ENCODE measurements at regions not wholly inside any gene's neighbourhood (a gene's known extent, or its start where the extent isn't known, plus 50 kb on each side); places are given as distances from the start of the nearest gene placed in this dataset.

GRCh38 chr12:38384816-38385378 lies 68.3 kb downstream of the ALG10B start:
- H3K9me3 ChIP-seq (ENCODE audit: control insufficient read depth, low read length), result peaks cover 4% of the 10 kb centered on the region
- H3K36me3 ChIP-seq (ENCODE audit: control insufficient read depth, insufficient read depth, low read length), result no peaks in the 10 kb centered on the region
- H3K4me3 ChIP-seq (ENCODE audit: extremely low read depth, insufficient read depth, low read length, poor library complexity, severe bottlenecking), result no peak overlapping the region
- H3K4me1 ChIP-seq (ENCODE audit: control insufficient read depth, insufficient read depth, low read length, poor library complexity, severe bottlenecking), result no peaks in the 10 kb centered on the region
- no peak overlapping the region for H3K27ac ChIP-seq (ENCODE audit: low read depth, low read length, severe bottlenecking)
- WGBS, 2 experiments (ENCODE audit: insufficient coverage in 2 of 2), result 69 to 81% methylated on average over 5 to 6 of the region's 9 CpGs

GRCh38 chr12:38385486-38385885 lies 68.9 kb downstream of the ALG10B start:
- Histone ChIP-seq H3K4me1 (ENCODE audit: control insufficient read depth, insufficient read depth, low read length, poor library complexity, severe bottlenecking) (no peaks in the 10 kb centered on the region), H3K27ac (ENCODE audit: low read depth, low read length, severe bottlenecking) (no peak overlapping the region), H3K9me3 (ENCODE audit: control insufficient read depth, low read length) (peaks cover 4% of the 10 kb centered on the region), H3K36me3 (ENCODE audit: control insufficient read depth, insufficient read depth, low read length) (no peaks in the 10 kb centered on the region), H3K4me3 (ENCODE audit: extremely low read depth, insufficient read depth, low read length, poor library complexity, severe bottlenecking) (no peak overlapping the region)
- WGBS, 2 experiments (ENCODE audit: insufficient coverage in 2 of 2), result 100% methylated on average over 1 of the region's 1 CpG; no CpG with 5 or more reads in 1 of the 2 experiments

GRCh38 chr12:38386205-38386985 lies 69.8 kb downstream of the ALG10B start:
- no peak overlapping the region for H3K27ac ChIP-seq (ENCODE audit: low read depth, low read length, severe bottlenecking)
- 60 to 88% methylated on average over 1 to 2 of the region's 4 CpGs for WGBS, 2 experiments (ENCODE audit: insufficient coverage in 2 of 2)
- H3K9me3 ChIP-seq (ENCODE audit: control insufficient read depth, low read length), result peaks cover 4% of the 10 kb centered on the region
- H3K36me3 ChIP-seq (ENCODE audit: control insufficient read depth, insufficient read depth, low read length), result no peaks in the 10 kb centered on the region
- no peak overlapping the region for H3K4me3 ChIP-seq (ENCODE audit: extremely low read depth, insufficient read depth, low read length, poor library complexity, severe bottlenecking)
- no peaks in the 10 kb centered on the region for H3K4me1 ChIP-seq (ENCODE audit: control insufficient read depth, insufficient read depth, low read length, poor library complexity, severe bottlenecking)

GRCh38 chr12:38389614-38390013 lies 73.0 kb downstream of the ALG10B start:
- H3K36me3 ChIP-seq (ENCODE audit: control insufficient read depth, insufficient read depth, low read length), result no peaks in the 10 kb centered on the region
- H3K4me1 ChIP-seq (ENCODE audit: control insufficient read depth, insufficient read depth, low read length, poor library complexity, severe bottlenecking), result no peaks in the 10 kb centered on the region
- no peaks in the 10 kb centered on the region for H3K9me3 ChIP-seq (ENCODE audit: control insufficient read depth, low read length)
- H3K4me3 ChIP-seq (ENCODE audit: extremely low read depth, insufficient read depth, low read length, poor library complexity, severe bottlenecking), result no peak overlapping the region
- no peak overlapping the region for H3K27ac ChIP-seq (ENCODE audit: low read depth, low read length, severe bottlenecking)

- Histone ChIP-seq H3K27ac (ENCODE audit: low read depth, low read length, severe bottlenecking) (no peak overlapping the region), H3K4me3 (ENCODE audit: extremely low read depth, insufficient read depth, low read length, poor library complexity, severe bottlenecking) (no peak overlapping the region), H3K9me3 (ENCODE audit: control insufficient read depth, low read length) (no peaks in the 10 kb centered on the region), H3K4me1 (ENCODE audit: control insufficient read depth, insufficient read depth, low read length, poor library complexity, severe bottlenecking) (no peaks in the 10 kb centered on the region), H3K36me3 (ENCODE audit: control insufficient read depth, insufficient read depth, low read length) (no peaks in the 10 kb centered on the region)
- WGBS, 2 experiments (ENCODE audit: insufficient coverage in 2 of 2), result no CpG with 5 or more reads among the region's 1 CpG
Observed at GRCh38 chr12:38391007-38391406, 74.4 kb downstream of the ALG10B start.

GRCh38 chr12:38392554-38393144 lies 76.1 kb downstream of the ALG10B start:
- Histone ChIP-seq H3K4me3 (ENCODE audit: extremely low read depth, insufficient read depth, low read length, poor library complexity, severe bottlenecking) (no peak overlapping the region), H3K9me3 (ENCODE audit: control insufficient read depth, low read length) (no peaks in the 10 kb centered on the region), H3K36me3 (ENCODE audit: control insufficient read depth, insufficient read depth, low read length) (no peaks in the 10 kb centered on the region), H3K27ac (ENCODE audit: low read depth, low read length, severe bottlenecking) (no peak overlapping the region), H3K4me1 (ENCODE audit: control insufficient read depth, insufficient read depth, low read length, poor library complexity, severe bottlenecking) (no peaks in the 10 kb centered on the region)
- 84 to 88% methylated on average over 2 to 3 of the region's 5 CpGs for WGBS, 2 experiments (ENCODE audit: insufficient coverage in 2 of 2)

GRCh38 chr12:38399711-38400206 lies 83.2 kb downstream of the ALG10B start:
- Histone ChIP-seq H3K36me3 (ENCODE audit: control insufficient read depth, insufficient read depth, low read length) (no peaks in the 10 kb centered on the region), H3K9me3 (ENCODE audit: control insufficient read depth, low read length) (no peaks in the 10 kb centered on the region), H3K4me3 (ENCODE audit: extremely low read depth, insufficient read depth, low read length, poor library complexity, severe bottlenecking) (no peak overlapping the region), H3K4me1 (ENCODE audit: control insufficient read depth, insufficient read depth, low read length, poor library complexity, severe bottlenecking) (no peaks in the 10 kb centered on the region), H3K27ac (ENCODE audit: low read depth, low read length, severe bottlenecking) (no peak overlapping the region)
- 71% methylated on average over 1 of the region's 2 CpGs; no CpG with 5 or more reads in 1 of the 2 experiments for WGBS, 2 experiments (ENCODE audit: insufficient coverage in 2 of 2)

- H3K9me3 ChIP-seq (ENCODE audit: control insufficient read depth, low read length), result no peaks in the 10 kb centered on the region
- H3K4me1 ChIP-seq (ENCODE audit: control insufficient read depth, insufficient read depth, low read length, poor library complexity, severe bottlenecking), result no peaks in the 10 kb centered on the region
- no peaks in the 10 kb centered on the region for H3K36me3 ChIP-seq (ENCODE audit: control insufficient read depth, insufficient read depth, low read length)
- H3K4me3 ChIP-seq (ENCODE audit: extremely low read depth, insufficient read depth, low read length, poor library complexity, severe bottlenecking), result no peak overlapping the region
- no peak overlapping the region for H3K27ac ChIP-seq (ENCODE audit: low read depth, low read length, severe bottlenecking)
Observed at GRCh38 chr12:38402811-38403210, 86.2 kb downstream of the ALG10B start.

GRCh38 chr12:38409511-38409910 lies 92.9 kb downstream of the ALG10B start:
- no peak overlapping the region for H3K27ac ChIP-seq (ENCODE audit: low read depth, low read length, severe bottlenecking)
- H3K4me1 ChIP-seq (ENCODE audit: control insufficient read depth, insufficient read depth, low read length, poor library complexity, severe bottlenecking), result no peaks in the 10 kb centered on the region
- no peaks in the 10 kb centered on the region for H3K36me3 ChIP-seq (ENCODE audit: control insufficient read depth, insufficient read depth, low read length)
- no peak overlapping the region for H3K4me3 ChIP-seq (ENCODE audit: extremely low read depth, insufficient read depth, low read length, poor library complexity, severe bottlenecking)
- no peaks in the 10 kb centered on the region for H3K9me3 ChIP-seq (ENCODE audit: control insufficient read depth, low read length)
- WGBS, 2 experiments (ENCODE audit: insufficient coverage in 2 of 2), result no CpG with 5 or more reads among the region's 1 CpG

GRCh38 chr12:38411426-38411825 lies 94.9 kb downstream of the ALG10B start:
- H3K9me3 ChIP-seq (ENCODE audit: control insufficient read depth, low read length), result no peaks in the 10 kb centered on the region
- 60% methylated on average over 1 of the region's 2 CpGs; no CpG with 5 or more reads in 1 of the 2 experiments for WGBS, 2 experiments (ENCODE audit: insufficient coverage in 2 of 2)
- no peak overlapping the region for H3K27ac ChIP-seq (ENCODE audit: low read depth, low read length, severe bottlenecking)
- H3K4me3 ChIP-seq (ENCODE audit: extremely low read depth, insufficient read depth, low read length, poor library complexity, severe bottlenecking), result no peak overlapping the region
- no peaks in the 10 kb centered on the region for H3K4me1 ChIP-seq (ENCODE audit: control insufficient read depth, insufficient read depth, low read length, poor library complexity, severe bottlenecking)
- no peaks in the 10 kb centered on the region for H3K36me3 ChIP-seq (ENCODE audit: control insufficient read depth, insufficient read depth, low read length)

- no peak overlapping the region for H3K27ac ChIP-seq (ENCODE audit: low read depth, low read length, severe bottlenecking)
- H3K36me3 ChIP-seq (ENCODE audit: control insufficient read depth, insufficient read depth, low read length), result no peaks in the 10 kb centered on the region
- no peaks in the 10 kb centered on the region for H3K4me1 ChIP-seq (ENCODE audit: control insufficient read depth, insufficient read depth, low read length, poor library complexity, severe bottlenecking)
- no peak overlapping the region for H3K4me3 ChIP-seq (ENCODE audit: extremely low read depth, insufficient read depth, low read length, poor library complexity, severe bottlenecking)
- H3K9me3 ChIP-seq (ENCODE audit: control insufficient read depth, low read length), result no peaks in the 10 kb centered on the region
Observed at GRCh38 chr12:38411946-38412345, 95.4 kb downstream of the ALG10B start.

Measured in mesodermal cell (in vitro differentiated cells).